H1 (cell line): ENCODE measurements at regions not wholly inside any gene's neighbourhood (a gene's known extent, or its start where the extent isn't known, plus 50 kb on each side); places are given as distances from the start of the nearest gene placed in this dataset.

Experiments
- CTCF ChIA-PET: fragments of 300-600 bp; sonication (Branson Sonifier 250); formaldehyde crosslinking; loops from one replicate; lab custom pipeline; 2021; ENCODE audit not compliant: partially characterized antibody; lab: Charles Lee
- POLR2A ChIA-PET: fragments of 300-600 bp; sonication (Branson Sonifier 250); formaldehyde crosslinking; loops from one replicate; lab custom pipeline; 2021; ENCODE audit warnings: inconsistent platforms; ENCODE audit not compliant: partially characterized antibody; lab: Charles Lee
- DNase-seq, 2 experiments: peaks; one replicate each; pipeline versions ENCODE4 v3.0.0 to v3.0.0-alpha.2; 2010 to 2022; ENCODE audit warnings: low spot score in 2 of 2, low read depth in 1 of 2, mixed read lengths in 1 of 2
- FAIRE-seq: peaks from 2 replicates; lab custom pipeline; 2011; peaks lifted over from hg19 to GRCh38; lab: Jason Lieb, UNC
- H2AFZ ChIP-seq: 2 replicates; pipeline ENCODE4 v1.8.1; 2012; ENCODE audit warnings: low read length, inconsistent platforms
- H2AK5ac ChIP-seq: 2 replicates; pipeline ENCODE4 v1.6.1; 2013; ENCODE audit warnings: low read depth, low read length
- H2BK120ac ChIP-seq: replicated peaks from 2 replicates; pipeline ENCODE3; 2013; ENCODE audit warnings: low read depth, low read length, inconsistent platforms
- H2BK12ac ChIP-seq: 2 replicates; pipeline ENCODE4 v1.6.1; 2013; ENCODE audit warnings: low read depth, low read length
- H2BK15ac ChIP-seq: 2 replicates; pipeline ENCODE4 v1.6.1; 2013; ENCODE audit warnings: low read length
- H2BK20ac ChIP-seq: 2 replicates; pipeline ENCODE4 v1.6.1; 2013; ENCODE audit warnings: low read length
- H2BK5ac ChIP-seq: 2 replicates; pipeline ENCODE4 v1.6.1; 2013; ENCODE audit warnings: low read depth, low read length
- H3K14ac ChIP-seq: 2 replicates; pipeline ENCODE4 v1.6.1; 2013; ENCODE audit warnings: inconsistent platforms; ENCODE audit not compliant: insufficient read length
- H3K18ac ChIP-seq: 2 replicates; pipeline ENCODE4 v1.6.1; 2013; ENCODE audit warnings: low read length; ENCODE audit errors: extremely low read depth
- H3K23ac ChIP-seq: 2 replicates; pipeline ENCODE4 v1.6.1; 2013; ENCODE audit warnings: inconsistent platforms; ENCODE audit not compliant: insufficient read length
- H3K23me2 ChIP-seq: 2 replicates; pipeline ENCODE4 v1.6.1; 2013; ENCODE audit warnings: low read depth, low read length
- H3K27ac ChIP-seq: 2 replicates; pipeline ENCODE4 v1.6.1; 2011; ENCODE audit warnings: low read depth, low read length, inconsistent platforms
- H3K27me3 ChIP-seq, 4 experiments: replicated peaks in 1 of 4; 1 replicate in 1 of 4; 2 replicates in 3 of 4; pipeline versions ENCODE4 v1.6.1 to v1.8.1; 2011 to 2013; ENCODE audit warnings: low read length in 3 of 4, mild to moderate bottlenecking in 3 of 4, inconsistent platforms in 2 of 4, mixed read lengths in 2 of 4, moderate library complexity in 1 of 4; ENCODE audit not compliant: control insufficient read depth in 3 of 4, insufficient read depth in 3 of 4; ENCODE audit errors: extremely low read depth in 1 of 4
- H3K36me3 ChIP-seq, 4 experiments: 2 replicates each; pipeline versions ENCODE4 v1.6.1 to v1.8.1; 2011 to 2013; ENCODE audit warnings: mild to moderate bottlenecking in 4 of 4, low read length in 3 of 4, moderate library complexity in 2 of 4, control low read depth in 1 of 4, inconsistent platforms in 1 of 4; ENCODE audit not compliant: insufficient read depth in 4 of 4, control insufficient read depth in 2 of 4
- H3K4ac ChIP-seq: replicated peaks from 2 replicates; pipeline ENCODE3; 2013; ENCODE audit warnings: low read length, low read depth, mixed read lengths, inconsistent platforms; ENCODE audit not compliant: insufficient read length
- H3K4me1 ChIP-seq, 4 experiments: replicated peaks in 1 of 4; 1 replicate in 1 of 4; 2 replicates in 3 of 4; pipeline versions ENCODE4 v1.6.1 to v1.8.1; 2011 to 2013; ENCODE audit warnings: low read length in 3 of 4, inconsistent platforms in 2 of 4, mixed read lengths in 1 of 4; ENCODE audit not compliant: insufficient read depth in 4 of 4, control insufficient read depth in 3 of 4
- H3K4me2 ChIP-seq, 2 experiments: 2 replicates each; pipeline versions ENCODE4 v1.6.1 to v1.8.1; 2011 to 2013; ENCODE audit warnings: low read depth in 2 of 2, low read length in 2 of 2, control low read depth in 1 of 2, inconsistent platforms in 1 of 2, mild to moderate bottlenecking in 1 of 2; ENCODE audit not compliant: insufficient read depth in 1 of 2
- H3K4me3 ChIP-seq, 4 experiments: fragments of 200-600, 300-600 bp in 1 of 4; sonication (generic), shearing (Covaris generic), sonication (Bioruptor Twin) in 1 of 4; 2 replicates each; pipeline versions ENCODE4 v1.5.1 to v1.8.1; 2011 to 2016; ENCODE audit warnings: low read length in 4 of 4, low read depth in 3 of 4, control low read depth in 2 of 4, inconsistent platforms in 2 of 4, mild to moderate bottlenecking in 2 of 4, mixed read lengths in 1 of 4, moderate library complexity in 1 of 4; ENCODE audit not compliant: insufficient read depth in 2 of 4; ENCODE audit errors: extremely low read depth in 1 of 4
- H3K56ac ChIP-seq: replicated peaks from 2 replicates; pipeline ENCODE3; 2013; ENCODE audit warnings: low read depth, mild to moderate bottlenecking, mixed read lengths, low read length, inconsistent platforms; ENCODE audit not compliant: insufficient read length
- H3K79me1 ChIP-seq: 2 replicates; pipeline ENCODE4 v1.6.1; 2013; ENCODE audit warnings: low read depth, low read length, control low read depth
- H3K79me2 ChIP-seq, 2 experiments: 2 replicates each; pipeline versions ENCODE4 v1.6.1 to v1.8.1; 2012 to 2013; ENCODE audit warnings: low read length in 2 of 2, mild to moderate bottlenecking in 2 of 2, inconsistent platforms in 1 of 2; ENCODE audit not compliant: insufficient read depth in 2 of 2, control insufficient read depth in 1 of 2
- H3K9ac ChIP-seq, 4 experiments: replicated peaks in 1 of 4; 1 replicate in 1 of 4; 2 replicates in 3 of 4; pipeline versions ENCODE4 v1.6.1 to v1.8.1; 2011 to 2013; ENCODE audit warnings: low read depth in 3 of 4, low read length in 3 of 4, control low read depth in 2 of 4, mild to moderate bottlenecking in 2 of 4, moderate library complexity in 2 of 4, inconsistent platforms in 1 of 4; ENCODE audit errors: extremely low read depth in 1 of 4
- H3K9me3 ChIP-seq, 2 experiments: 2 replicates each; pipeline versions ENCODE4 v1.6.1 to v1.8.1; 2012 to 2013; ENCODE audit warnings: mild to moderate bottlenecking in 2 of 2, moderate library complexity in 2 of 2, control low read depth in 1 of 2, inconsistent platforms in 1 of 2, low read depth in 1 of 2, low read length in 1 of 2, mixed read lengths in 1 of 2; ENCODE audit not compliant: insufficient read depth in 2 of 2
- H4K20me1 ChIP-seq, 2 experiments: replicated peaks in 1 of 2; 2 replicates each; pipeline versions ENCODE3 to v1.8.1; 2011 to 2013; ENCODE audit warnings: inconsistent platforms in 2 of 2, low read length in 2 of 2, mild to moderate bottlenecking in 1 of 2; ENCODE audit not compliant: insufficient read depth in 2 of 2, control insufficient read depth in 1 of 2
- H4K5ac ChIP-seq: 2 replicates; pipeline ENCODE4 v1.6.1; 2013; ENCODE audit warnings: low read length, low read depth, mixed read lengths, inconsistent platforms; ENCODE audit not compliant: insufficient read length
- H4K8ac ChIP-seq: 2 replicates; pipeline ENCODE4 v1.8.0; 2013; ENCODE audit warnings: mild to moderate bottlenecking, moderate library complexity, low read length, inconsistent platforms; ENCODE audit not compliant: insufficient read depth; ENCODE audit errors: extremely low read depth
- H4K91ac ChIP-seq: replicated peaks from 2 replicates; pipeline ENCODE3; 2013; ENCODE audit warnings: low read length, mixed read lengths, inconsistent platforms; ENCODE audit not compliant: insufficient read length
- CBX5 ChIP-seq: fragments of 300-800, 300-1000 bp; sonication (generic); IDR thresholded peaks from 2 replicates; pipeline ENCODE4 v1.7.1; 2016; ENCODE audit warnings: antibody characterized with exemption, low read length, low read depth
- EZH2 ChIP-seq: fragments of 200-600 bp; sonication (generic); IDR thresholded peaks from 2 replicates; pipeline ENCODE4 v1.7.1; 2012; ENCODE audit warnings: low read depth, mild to moderate bottlenecking, moderate library complexity, low read length, inconsistent platforms; ENCODE audit not compliant: severe bottlenecking
- WGBS, 2 experiments: shearing (Covaris generic) in 1 of 2; methylation state at CpG; one replicate each; pipeline versions ENCODE4 v1.1.6 to v1.1.7; 2013 to 2015; ENCODE audit warnings: low lambda C conversion rate in 2 of 2, mixed read lengths in 2 of 2, inconsistent platforms in 1 of 2, low coverage in 1 of 2, missing lambda C conversion rate in 1 of 2; ENCODE audit not compliant: insufficient replicate concordance in 2 of 2, insufficient coverage in 1 of 2, insufficient read length in 1 of 2; ENCODE audit errors: extremely low coverage in 1 of 2, missing lambda C conversion rate in 1 of 2; 5-methylcytosine and 5-hydroxymethylcytosine counted together

GRCh38 chr22:49464037-49464436 is 363.6 kb downstream of the BRD1 start:
- Histone ChIP-seq H3K4ac (no peak overlapping the region), H2BK20ac (no peak overlapping the region), H3K9me3 (no peaks in the 10 kb centered on the region), H3K23ac (no peak overlapping the region), H3K4me3 (no peak overlapping the region), H3K23me2 (no peaks in the 10 kb centered on the region), H2BK120ac (no peak overlapping the region), H4K20me1 (no peaks in the 10 kb centered on the region), H3K14ac (no peak overlapping the region), H4K91ac (no peak overlapping the region), H3K79me1 (no peaks in the 10 kb centered on the region), H3K18ac (no peak overlapping the region), H3K4me1 (peaks cover 0 to 7% (median 0%) of the 10 kb centered on the region in 4 experiments; a peak in 2 of 7 replicates), H2BK15ac (no peak overlapping the region), H3K27me3 (no peaks in the 10 kb centered on the region; a peak in 1 of 7 replicates), H3K36me3 (no peaks in the 10 kb centered on the region), H3K4me2 (no peak overlapping the region), H2AK5ac (no peak overlapping the region), H2BK12ac (no peak overlapping the region), H4K8ac (no peak overlapping the region; the same call in 1 of the 2 replicates), H2AFZ (no peak overlapping the region), H3K56ac (no peak overlapping the region), H3K27ac (no peak overlapping the region), H2BK5ac (no peak overlapping the region), H3K79me2 (no peaks in the 10 kb centered on the region), H4K5ac (no peak overlapping the region), H3K9ac (no peak overlapping the region)
- FAIRE-seq (no peak), DNase-seq (no peak)
- CTCF ChIA-PET = no interaction called here
- POLR2A ChIA-PET = no interaction called here
- WGBS, 2 experiments = 84% methylated on average over 6 of the region's 6 CpGs; no CpG with 5 or more reads in 1 of the 2 experiments
- TF ChIP-seq CBX5 = no peak
- TF ChIP-seq EZH2 = no peak
